Calu3 (cell line): ENCODE measurements at regions not wholly inside any gene's neighbourhood (a gene's known extent, or its start where the extent isn't known, plus 50 kb on each side); places are given as distances from the start of the nearest gene placed in this dataset.

Experiments
- BruUV-seq: library from RNA; stranded (reverse); fragments of 400-500 nt; replicated peaks from 2 replicates; lab custom pipeline; 2021; lab: Mats Ljungman, UMichigan
- CTCF ChIA-PET: fragments of 300-600 bp; sonication (Branson Sonifier 250); formaldehyde crosslinking; loops from one replicate; lab custom pipeline; 2022; ENCODE audit warnings: antibody characterized with exemption; lab: Charles Lee
- DNase-seq: peaks from one replicate; pipeline ENCODE4 v3.0.0; 2022
- H3K27ac Mint-ChIP-seq: one replicate; pipeline ENCODE4 v1.8.0; 2022; ENCODE audit warnings: mixed read lengths; ENCODE audit not compliant: unreplicated experiment
- H3K27me3 Mint-ChIP-seq: one replicate; pipeline ENCODE4 v1.8.0; 2022; ENCODE audit warnings: mixed read lengths; ENCODE audit not compliant: unreplicated experiment
- H3K36me3 Mint-ChIP-seq: one replicate; pipeline ENCODE4 v1.8.0; 2022; ENCODE audit warnings: mild to moderate bottlenecking, moderate library complexity, mixed read lengths; ENCODE audit not compliant: insufficient read depth, unreplicated experiment
- H3K4me1 Mint-ChIP-seq: one replicate; pipeline ENCODE4 v1.8.0; 2022; ENCODE audit warnings: mild to moderate bottlenecking, low read depth, mixed read lengths; ENCODE audit not compliant: unreplicated experiment
- H3K4me3 Mint-ChIP-seq: one replicate; pipeline ENCODE4 v1.8.0; 2022; ENCODE audit warnings: mild to moderate bottlenecking, low read depth, moderate library complexity, mixed read lengths; ENCODE audit not compliant: unreplicated experiment
- H3K9me3 Mint-ChIP-seq: one replicate; pipeline ENCODE4 v1.8.0; 2022; ENCODE audit warnings: low read depth, mixed read lengths; ENCODE audit not compliant: unreplicated experiment
- CTCF ChIP-seq: fragments of 200-600 bp; IDR thresholded peaks from one replicate; pipeline ENCODE4 v1.8.0; 2022; ENCODE audit warnings: antibody characterized with exemption; ENCODE audit not compliant: unreplicated experiment
- intact Hi-C: fragments of 100-400 bp; cut with micrococcal nuclease; formaldehyde crosslinking; loops from one replicate; pipeline ENCODE4 v1.10.0; 2022; ENCODE audit not compliant: unreplicated experiment

- H3K27me3 Mint-ChIP-seq = peaks cover 26% of the 10 kb centered on the region
- no TSS peak for BruUV-seq
- no peak overlapping the region for H3K27ac Mint-ChIP-seq
- no peaks in the 10 kb centered on the region for H3K9me3 Mint-ChIP-seq
- H3K4me1 Mint-ChIP-seq = no peaks in the 10 kb centered on the region
- no peaks in the 10 kb centered on the region for H3K36me3 Mint-ChIP-seq
- intact Hi-C loops = loop anchor here (1.0 to 2.0 kb wide), 2 partner anchors 452 to 611 kb away; no protein-coding TSS in a partner anchor
- CTCF ChIA-PET = no interaction called here
- no peak for TF ChIP-seq CTCF
- H3K4me3 Mint-ChIP-seq = no peak overlapping the region
- DNase-seq = no peak
Measured at GRCh38 chr13:27374126-27374613, 50.2 kb upstream of the GTF3A start.
